Tongue (tissue), 2 donors: ENCODE measurements at regions not wholly inside any gene's neighbourhood (a gene's known extent, or its start where the extent isn't known, plus 50 kb on each side); places are given as distances from the start of the nearest gene placed in this dataset. TPM values are rescaled to one million over a fixed set of nuclear protein-coding genes. Genes with fewer than 3 reads are reported as not detected.
"Not testable (repeated sequence)": the region's sequence is repeated elsewhere in the genome, so short reads cannot be mapped to it uniquely, and the experiment has no call there.

ENCODE experiments used
- DNase-seq: peaks from one replicate; pipeline ENCODE4 v3.0.0-alpha.2; 2015
- small RNA-seq: library from RNA; depleted of rRNA; stranded (forward); fragments of <200 nt; gene quantifications from one replicate; pipeline ENCODE3, GENCODE V24; 2014; ENCODE audit warnings: low replicate concordance

DNA sequence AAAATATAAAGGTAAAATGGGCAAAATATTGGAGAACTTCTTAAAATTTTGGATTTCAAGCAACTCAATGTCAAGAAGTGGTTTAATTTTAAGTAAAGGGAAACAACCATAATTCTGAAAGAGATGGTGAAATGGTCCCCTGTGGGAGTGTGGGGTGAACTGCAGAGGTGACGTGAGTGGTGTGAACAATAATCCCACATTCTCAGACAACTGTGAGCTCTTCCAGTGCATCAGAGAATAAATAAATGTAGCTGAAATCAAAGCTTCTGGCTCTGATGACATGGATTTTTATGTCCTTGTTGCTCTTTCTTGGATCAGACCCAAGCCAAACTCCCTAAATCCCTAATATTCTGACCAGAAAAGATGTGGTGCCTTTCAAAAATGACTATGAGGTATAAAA lies 672.7 kb downstream of the ZEB2 start:
- DNase-seq: no peak

DNA sequence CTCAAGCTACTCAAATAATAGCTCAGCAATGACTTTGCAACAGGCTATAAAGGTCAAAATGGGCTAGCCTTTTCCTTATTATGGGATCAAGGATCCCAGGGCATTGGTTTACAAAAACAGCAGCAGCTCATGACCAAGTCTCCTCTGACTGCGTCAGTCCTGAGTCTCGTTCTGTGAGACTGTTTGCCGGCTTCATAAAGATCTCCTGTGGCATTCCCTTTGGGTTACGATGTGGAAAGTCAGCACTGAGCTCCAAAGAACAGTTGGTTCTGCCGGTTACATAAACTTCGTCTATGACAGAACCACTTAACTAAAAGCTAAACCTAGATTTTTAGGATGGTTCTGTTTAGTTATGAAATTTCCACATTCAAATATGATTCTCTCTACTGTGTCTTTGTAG lies 674.9 kb downstream of the ZEB2 start:
- DNase-seq: no peak

DNA sequence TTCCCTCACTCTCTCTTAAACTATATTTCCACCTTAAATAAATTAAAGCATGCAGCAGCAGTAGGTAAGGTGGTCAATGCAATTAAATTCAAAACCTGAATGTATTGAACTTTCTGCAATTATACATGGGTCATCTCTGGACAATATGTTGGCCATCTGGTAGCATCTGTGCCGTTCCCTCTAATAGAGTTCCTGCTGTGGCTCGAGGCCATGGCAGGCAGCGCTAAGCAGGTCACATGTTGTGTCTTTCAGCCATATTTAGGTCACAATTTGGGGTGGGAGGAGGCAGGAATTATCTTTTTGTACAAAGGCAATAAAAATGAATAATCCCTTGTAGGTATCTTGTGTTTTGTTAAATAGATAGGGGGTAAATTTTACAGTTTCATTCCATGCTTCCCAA lies 676.2 kb downstream of the ZEB2 start:
- no peak for DNase-seq

DNA sequence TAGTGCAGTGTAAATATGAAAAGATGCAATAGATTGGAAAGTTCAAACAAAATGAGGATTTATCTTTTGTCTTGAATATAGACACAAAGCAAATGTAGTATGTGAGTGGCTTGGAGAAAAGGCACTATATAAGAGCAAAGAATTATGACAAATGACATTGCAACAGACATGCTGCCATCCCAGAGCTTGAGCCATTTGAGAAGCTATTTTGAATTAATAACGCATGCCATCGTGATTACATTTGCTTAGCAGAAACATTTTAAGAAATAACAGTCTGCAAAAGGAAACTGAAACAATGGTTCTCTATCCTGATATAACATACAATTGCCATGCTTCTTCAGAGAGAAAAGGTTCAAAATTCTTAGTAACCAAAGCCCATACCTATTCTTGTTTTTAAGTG lies 677.1 kb downstream of the ZEB2 start:
- no peak for DNase-seq

DNA sequence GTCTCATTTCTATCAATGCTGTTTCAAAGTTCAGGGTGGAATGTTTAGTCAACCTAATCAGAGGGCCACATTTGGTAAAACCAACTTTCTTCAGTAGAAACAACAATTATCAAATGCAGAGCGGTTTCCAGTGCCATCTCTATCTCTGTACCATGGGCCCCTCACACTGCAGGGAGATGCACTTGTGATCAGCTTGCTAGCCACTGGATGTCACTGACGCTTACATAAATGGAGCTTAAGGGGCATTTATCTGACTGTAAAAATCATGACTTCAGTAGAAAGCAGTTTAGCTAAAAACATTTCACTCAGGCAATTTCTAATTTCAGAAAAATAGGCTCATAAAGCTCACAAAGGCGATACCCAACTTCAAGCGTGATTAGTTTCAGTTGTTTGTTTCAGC lies 678.0 kb downstream of the ZEB2 start:
- DNase-seq: no peak

DNA sequence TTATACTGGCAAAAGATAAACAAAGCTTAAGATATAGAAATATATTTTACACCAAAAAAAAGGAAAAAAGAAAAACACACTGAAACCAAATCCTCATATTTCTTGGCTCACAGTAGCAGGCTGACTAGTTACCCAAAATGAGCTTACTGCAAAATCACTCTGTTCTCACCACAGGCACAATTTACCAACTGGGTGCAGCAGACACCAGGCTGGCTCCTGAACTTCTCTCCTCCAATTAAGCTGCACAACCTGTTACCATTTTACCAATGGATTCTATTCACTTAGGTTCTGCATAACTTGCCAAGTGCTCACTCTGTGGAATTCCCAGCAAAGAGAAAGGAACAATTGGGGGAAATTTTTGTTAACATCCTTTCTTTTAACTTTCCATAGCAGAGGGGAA lies 679.3 kb downstream of the ZEB2 start:
- DNase-seq: no peak

DNA sequence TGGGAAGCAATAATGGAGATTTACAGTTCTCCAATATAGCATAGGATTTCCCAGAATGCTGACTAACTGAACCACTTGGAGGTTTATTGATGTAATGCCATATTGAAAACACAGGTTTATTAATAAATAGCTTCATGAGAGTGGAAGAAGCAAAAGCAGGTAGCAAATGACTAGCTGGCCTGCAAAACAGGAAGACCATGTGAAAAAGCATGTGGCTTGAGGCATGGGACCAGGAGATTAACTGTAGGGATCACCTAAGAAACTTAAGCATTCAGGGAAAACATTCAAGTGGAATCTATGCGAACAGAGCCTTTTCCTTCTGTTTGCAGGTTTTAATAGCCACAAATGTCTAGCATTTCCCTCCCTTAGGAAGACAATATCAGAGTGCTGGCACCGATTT lies 679.7 kb downstream of the ZEB2 start:
- no peak for DNase-seq

DNA sequence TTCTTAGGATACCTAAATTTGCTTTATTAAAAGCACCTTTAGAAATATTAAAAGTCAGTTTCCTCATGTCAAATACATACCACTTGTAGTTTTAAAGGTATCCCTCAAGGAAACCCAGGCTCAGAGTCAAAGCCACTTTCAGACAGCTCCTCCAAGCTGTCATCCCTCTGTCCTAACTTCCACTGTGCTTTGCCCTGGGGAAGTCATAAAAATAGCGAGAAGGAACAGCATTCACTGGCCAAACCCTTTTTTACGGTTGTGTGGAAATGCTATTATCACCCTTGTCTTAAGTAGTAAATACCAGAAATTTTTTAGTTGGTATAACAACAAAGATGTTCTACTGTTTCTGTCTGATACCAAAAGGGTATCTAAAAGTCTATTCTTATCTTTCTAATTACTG lies 680.5 kb downstream of the ZEB2 start:
- DNase-seq: peak; percentile 19

DNA sequence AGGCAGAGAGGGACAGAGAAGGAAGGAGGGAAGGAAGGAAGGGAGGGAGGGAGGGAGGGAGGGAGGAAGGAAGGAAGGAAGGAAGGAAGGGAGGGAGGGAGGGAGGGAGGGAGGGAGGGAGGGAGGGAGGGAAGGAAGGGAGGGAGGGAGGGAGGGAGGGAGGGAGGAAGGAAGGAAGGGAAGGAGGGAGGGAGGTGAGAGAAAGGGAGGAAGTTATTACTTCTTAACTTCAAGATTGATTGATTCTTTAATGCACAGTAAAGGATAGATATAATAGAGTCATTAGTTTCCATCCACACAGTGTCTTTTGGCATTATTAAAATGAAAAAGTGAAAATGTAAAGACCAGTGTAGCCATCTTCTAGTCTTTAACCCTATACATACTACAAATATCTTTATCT lies 682.9 kb downstream of the ZEB2 start:
- not testable (repeated sequence) for DNase-seq

DNA sequence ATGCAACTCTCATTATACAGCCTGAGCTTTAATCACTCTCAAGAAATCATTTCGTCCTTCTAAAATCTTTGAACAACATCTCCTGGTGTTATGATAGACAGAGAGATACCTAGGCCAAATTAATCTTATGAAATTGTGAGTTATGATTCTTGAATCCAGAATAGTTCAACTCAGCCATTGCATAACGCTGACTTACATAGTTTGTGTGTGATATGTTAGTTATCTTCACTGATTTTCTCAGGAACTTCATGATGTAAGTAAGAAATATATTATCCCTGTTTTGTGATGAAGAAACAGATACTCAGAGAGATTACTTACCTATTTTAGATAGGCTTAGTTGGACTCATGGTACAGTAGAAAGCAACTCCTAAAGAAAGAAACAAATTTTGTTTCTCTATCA lies 684.4 kb downstream of the ZEB2 start:
- DNase-seq: no peak

DNA sequence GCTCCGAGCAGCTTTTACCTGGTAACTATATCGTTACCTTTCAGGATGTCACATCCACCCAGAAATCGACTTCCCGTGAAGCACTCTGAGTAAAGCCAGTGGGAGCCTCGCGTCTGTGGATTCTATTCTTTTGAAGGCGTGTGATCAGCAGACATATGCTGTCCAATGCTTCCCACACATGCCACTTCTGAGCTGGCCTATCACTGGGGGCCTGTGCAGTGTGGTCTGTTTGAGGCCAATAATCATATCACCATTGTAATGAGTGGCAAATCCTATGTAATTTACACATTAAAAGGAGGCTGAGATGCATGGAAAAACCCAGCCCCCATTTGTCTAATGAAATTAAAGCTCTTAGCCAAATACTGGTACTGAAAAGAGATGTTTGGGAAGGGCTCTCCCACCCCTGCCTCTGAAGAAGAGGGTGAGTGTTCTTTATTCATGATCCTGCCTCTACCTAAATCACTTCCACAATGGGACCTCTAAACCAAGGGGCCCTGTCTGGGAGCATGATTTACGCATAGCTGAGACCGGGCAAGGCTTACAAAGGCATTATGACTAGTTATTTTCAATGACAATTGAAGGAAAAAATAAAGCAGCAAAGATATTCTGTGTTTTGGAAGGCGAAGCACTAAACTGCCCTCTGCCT lies 686.8 kb downstream of the ZEB2 start:
- DNase-seq: no peak

DNA sequence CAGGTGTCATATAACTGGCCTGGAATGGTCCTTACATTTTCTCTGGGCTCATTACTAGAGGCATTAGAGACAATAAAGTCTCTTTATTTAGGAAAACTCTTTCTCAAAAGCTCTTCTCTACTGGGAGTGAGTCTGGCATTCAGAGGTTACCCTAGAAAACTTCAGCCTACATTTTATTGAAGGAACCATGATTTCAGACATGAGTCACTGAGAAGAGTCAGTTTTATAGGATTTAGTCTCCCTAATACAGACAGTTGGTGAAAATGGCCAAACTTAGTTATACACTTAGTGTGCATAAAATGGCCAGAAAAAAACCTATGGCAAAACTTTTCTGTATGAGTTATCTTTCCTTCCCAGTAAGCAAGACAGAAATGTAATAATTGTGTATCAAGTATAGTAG lies 689.4 kb downstream of the ZEB2 start:
- no peak for DNase-seq

DNA sequence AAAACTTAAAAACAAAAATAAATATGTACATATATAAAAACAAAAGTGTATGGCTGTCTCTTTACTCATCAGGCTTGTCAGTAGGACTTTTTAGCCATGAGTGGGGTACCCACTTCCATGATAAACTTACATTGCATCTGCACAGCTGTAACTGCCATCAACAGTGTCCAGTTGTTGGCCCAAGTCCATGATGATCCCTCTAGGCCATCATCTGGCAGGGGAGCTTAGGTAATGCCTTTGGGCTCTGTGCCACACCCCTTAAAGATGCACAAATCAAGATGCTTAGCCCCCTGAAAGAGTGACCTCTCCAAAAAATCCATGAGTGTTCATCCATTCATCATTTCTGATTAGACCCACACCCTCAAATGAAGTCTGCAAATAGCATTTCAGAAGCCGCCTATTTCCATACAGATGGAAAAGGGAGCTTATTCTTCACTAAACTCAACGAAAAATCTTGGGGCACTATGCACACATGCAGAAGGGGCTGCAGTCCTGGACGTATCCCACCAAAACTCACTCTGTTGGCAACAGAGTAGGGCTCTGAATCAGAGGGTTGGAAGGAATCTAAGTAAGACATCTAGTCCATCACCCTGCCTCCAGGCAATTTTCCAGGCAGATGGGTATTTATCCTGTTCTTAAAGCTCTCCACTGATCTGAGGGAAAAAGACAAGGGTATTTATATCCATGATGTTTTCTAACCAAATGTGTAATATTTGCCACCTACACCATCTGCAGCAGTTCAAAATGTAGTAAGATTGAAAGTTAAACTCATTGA lies 691.0 kb downstream of the ZEB2 start:
- DNase-seq: no peak

DNA sequence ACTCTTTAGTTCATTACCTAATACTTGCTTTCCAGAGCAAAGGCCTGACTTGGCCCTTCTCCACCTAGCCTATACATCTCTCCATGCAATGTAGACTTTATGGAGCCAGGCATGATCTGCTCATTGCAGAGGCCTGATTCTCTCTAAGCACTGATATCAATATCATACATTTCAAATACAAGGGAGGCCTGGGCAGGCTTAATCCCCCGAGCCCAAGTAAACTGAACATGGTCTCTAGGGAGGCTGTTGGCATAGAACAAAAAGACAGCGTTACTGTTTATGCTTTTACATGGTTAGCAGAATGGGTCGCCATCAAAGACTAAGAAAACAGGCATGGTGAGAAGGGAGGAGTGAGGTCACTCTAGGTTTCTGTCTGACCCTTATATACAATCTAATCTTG lies 695.1 kb downstream of the ZEB2 start:
- peak; percentile 82 for DNase-seq

DNA sequence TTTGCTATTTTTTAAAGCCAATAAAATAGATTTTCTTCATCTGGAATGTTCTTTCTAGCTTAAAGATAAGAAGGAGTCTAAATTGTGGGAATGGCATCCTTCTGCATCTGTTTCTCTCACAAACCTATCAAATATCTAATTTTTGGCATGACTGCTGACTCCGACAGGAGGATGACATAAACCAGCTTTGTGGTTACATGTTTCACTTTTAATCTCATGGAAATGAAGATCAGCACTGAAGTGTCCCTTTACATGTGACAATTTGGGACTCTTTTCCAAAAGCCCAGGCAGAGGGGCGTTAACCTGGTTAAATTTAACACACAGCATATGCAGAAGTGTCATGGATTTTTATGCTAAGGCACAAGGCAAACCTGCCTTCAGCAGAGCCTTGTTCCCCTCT lies 694.7 kb downstream of the ARHGAP15 start:
- peak; percentile 93 for DNase-seq

DNA sequence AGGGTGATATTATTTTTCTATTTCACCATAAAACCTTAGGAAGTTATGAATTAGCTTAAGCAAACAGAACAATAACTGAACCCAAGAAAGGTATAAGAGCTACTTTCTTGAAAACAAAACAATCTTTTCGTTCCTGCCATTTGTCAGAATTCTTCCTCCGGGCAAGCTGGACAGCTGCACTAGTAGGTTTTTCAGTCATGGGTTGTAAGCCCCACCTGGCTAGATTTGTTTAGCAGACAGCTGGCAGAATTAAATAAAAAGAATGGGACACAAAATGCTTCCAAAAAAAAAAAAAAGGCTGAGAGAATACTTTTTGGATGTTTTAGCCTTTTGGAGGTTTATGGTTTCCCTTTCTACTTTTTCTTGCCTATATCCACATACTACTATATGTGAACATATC lies 694.1 kb downstream of the ARHGAP15 start:
- DNase-seq: peak; percentile 92

DNA sequence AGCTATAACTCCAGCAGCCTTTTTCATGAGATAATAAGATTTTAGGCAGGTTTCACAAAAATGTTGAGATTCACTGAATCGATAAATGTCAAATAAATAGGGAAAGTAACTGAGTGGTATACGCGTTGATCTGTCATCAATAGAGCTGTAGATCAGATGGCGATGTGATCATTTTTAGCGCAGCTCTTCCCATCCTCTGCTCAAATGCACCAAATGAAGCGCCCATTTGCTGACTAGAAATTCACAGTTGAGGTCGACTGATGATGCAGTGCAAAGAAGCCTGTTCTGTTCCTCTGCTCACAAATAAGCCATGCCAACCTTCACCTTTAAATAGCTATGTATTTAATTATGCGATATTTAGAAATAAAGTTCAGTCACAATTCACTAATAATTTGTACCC lies 693.5 kb downstream of the ARHGAP15 start:
- DNase-seq: no peak

DNA sequence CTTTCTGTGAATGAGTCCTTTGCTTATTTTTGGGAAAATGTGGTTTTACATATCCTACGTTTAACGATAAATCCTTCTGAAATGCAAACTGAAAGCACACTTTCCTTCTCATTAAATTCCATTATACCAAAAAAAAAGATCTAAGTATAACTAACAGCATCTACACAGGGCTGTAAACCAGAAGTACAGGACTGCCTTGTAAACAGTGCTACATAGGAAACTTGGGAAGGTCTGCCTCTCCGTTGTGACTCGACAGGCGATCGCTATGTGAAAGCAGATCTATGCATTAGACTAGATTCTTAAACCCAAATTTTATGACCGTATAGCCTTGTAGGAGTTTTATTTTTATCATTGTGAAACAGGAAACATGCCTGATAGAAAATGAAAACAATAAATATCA lies 690.5 kb downstream of the ARHGAP15 start:
- DNase-seq: no peak

DNA sequence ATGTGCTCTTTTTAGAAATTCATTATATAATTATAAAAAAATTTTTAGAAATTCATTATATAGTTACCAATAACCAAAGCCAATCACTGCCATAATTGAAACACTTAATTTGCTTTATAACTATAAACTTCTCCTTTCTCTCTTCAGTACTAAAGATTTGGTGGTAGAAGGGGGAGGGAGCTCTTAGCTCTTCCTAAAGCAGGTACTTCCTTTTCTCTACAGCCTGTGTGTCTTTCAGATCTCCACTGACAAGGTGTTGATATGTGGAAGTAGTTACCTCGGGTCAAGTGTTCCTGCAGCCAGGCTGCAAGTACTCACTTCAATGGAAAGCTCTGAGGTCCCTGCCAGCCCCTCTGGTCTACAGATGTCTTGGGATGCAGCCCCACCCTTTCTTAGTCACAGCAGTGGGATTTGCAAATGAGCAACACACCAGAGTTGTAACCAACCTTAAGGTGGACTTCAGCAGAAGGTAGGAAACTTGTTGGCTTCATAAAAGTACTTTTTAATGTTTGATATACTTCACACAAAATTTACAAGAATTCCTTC lies 690.0 kb downstream of the ARHGAP15 start:
- DNase-seq: peak; percentile 52

Small RNA genes in the stretch of these regions (small RNA-seq; reads per million reads assigned to genes)
- not detected for gene RF00019
